SK-N-SH treated with all-trans-retinoic acid at 6 μM for 48 hours (cell line): ENCODE measurements at regions not wholly inside any gene's neighbourhood (a gene's known extent, or its start where the extent isn't known, plus 50 kb on each side); places are given as distances from the start of the nearest gene placed in this dataset.

Experiments used
- ATAC-seq: fragments of 200-7000 bp; cut with Tn5 transposase; 3 replicates; pipeline ENCODE4 v1.9.1; 2020; ENCODE audit warnings: mild to moderate bottlenecking, moderate library complexity
- BACH2 ChIP-seq: fragments of 250-450 bp; sonication (Bioruptor Pico); IDR thresholded peaks from 2 replicates; pipeline ENCODE4 v1.9.0; 2021; ENCODE audit warnings: mild to moderate bottlenecking, borderline replicate concordance
- CSDC2 ChIP-seq: fragments of 250-450 bp; sonication (Bioruptor Pico); IDR thresholded peaks from 2 replicates; pipeline ENCODE4 v1.5.0; 2020; ENCODE audit warnings: mild to moderate bottlenecking, moderate library complexity
- ESRRG ChIP-seq: fragments of 250-450 bp; sonication (Bioruptor Pico); IDR thresholded peaks from 2 replicates; pipeline ENCODE4 v1.6.1; 2021; ENCODE audit warnings: mild to moderate bottlenecking
- GLIS3 ChIP-seq: fragments of 250-450 bp; sonication (Bioruptor Pico); IDR thresholded peaks from 2 replicates; pipeline ENCODE4 v1.5.0; 2020; ENCODE audit warnings: mild to moderate bottlenecking, moderate library complexity
- ISL1 ChIP-seq: fragments of 250-450 bp; sonication (Bioruptor Pico); IDR thresholded peaks from 2 replicates; pipeline ENCODE4 v2.1.2; 2022; ENCODE audit warnings: mild to moderate bottlenecking, moderate library complexity
- OSR1 ChIP-seq: fragments of 250-450 bp; sonication (Bioruptor Pico); IDR thresholded peaks from 2 replicates; pipeline ENCODE4 v1.8.0; 2022; ENCODE audit warnings: moderate library complexity, mild to moderate bottlenecking, inconsistent platforms
- PPARA ChIP-seq: fragments of 250-450 bp; sonication (Bioruptor Pico); IDR thresholded peaks from 2 replicates; pipeline ENCODE4 v1.5.0; 2020; ENCODE audit warnings: mild to moderate bottlenecking, borderline replicate concordance
- SNAI2 ChIP-seq: fragments of 250-450 bp; sonication (Bioruptor Pico); IDR thresholded peaks from 2 replicates; pipeline ENCODE4 v1.5.0; 2020; ENCODE audit warnings: mild to moderate bottlenecking, moderate library complexity
- TCF4 ChIP-seq: fragments of 250-450 bp; sonication (Bioruptor Pico); IDR thresholded peaks from 2 replicates; pipeline ENCODE4 v1.8.0; 2021; ENCODE audit warnings: mild to moderate bottlenecking, moderate library complexity, borderline replicate concordance
- TOX ChIP-seq: fragments of 250-450 bp; sonication (Bioruptor Pico); IDR thresholded peaks from 2 replicates; pipeline ENCODE4 v1.8.0; 2021; ENCODE audit warnings: mild to moderate bottlenecking, moderate library complexity, borderline replicate concordance
- ZC3H10 ChIP-seq: fragments of 250-450 bp; sonication (Bioruptor Pico); IDR thresholded peaks from 2 replicates; pipeline ENCODE4 v1.5.1; 2021; ENCODE audit warnings: mild to moderate bottlenecking, moderate library complexity
- ZFP3 ChIP-seq: fragments of 250-450 bp; sonication (Bioruptor Pico); IDR thresholded peaks from 2 replicates; pipeline ENCODE4 v1.5.0; 2020; ENCODE audit warnings: mild to moderate bottlenecking, moderate library complexity
- ZFP30 ChIP-seq: fragments of 450-650 bp; formaldehyde crosslinking; IDR thresholded peaks from 2 replicates; pipeline ENCODE4 v1.5.0; 2022; ENCODE audit warnings: mild to moderate bottlenecking, moderate library complexity
- ZNF70 ChIP-seq: fragments of 450-650 bp; formaldehyde crosslinking; IDR thresholded peaks from 2 replicates; pipeline ENCODE4 v1.5.0; 2020; ENCODE audit warnings: mild to moderate bottlenecking, moderate library complexity
- ZNF8 ChIP-seq: fragments of 450-650 bp; formaldehyde crosslinking; IDR thresholded peaks from 2 replicates; pipeline ENCODE4 v1.5.0; 2020; ENCODE audit warnings: mild to moderate bottlenecking, moderate library complexity
- TF ChIP-seq, protein P1 (sequence below): fragments of 250-450 bp; sonication (Bioruptor Pico); IDR thresholded peaks from 2 replicates; pipeline ENCODE4 v1.5.1; 2020; ENCODE audit warnings: low read depth, mild to moderate bottlenecking, moderate library complexity
- TF ChIP-seq, protein P2 (sequence below): fragments of 250-450 bp; sonication (Bioruptor Pico); IDR thresholded peaks from 2 replicates; pipeline ENCODE4 v1.5.0; 2020; ENCODE audit warnings: mild to moderate bottlenecking, moderate library complexity
- TF ChIP-seq, protein P3 (sequence below): fragments of 250-450 bp; sonication (Bioruptor Pico); IDR thresholded peaks from 2 replicates; pipeline ENCODE4 v1.5.1; 2021; ENCODE audit warnings: mild to moderate bottlenecking, moderate library complexity
- TF ChIP-seq, protein P4 (sequence below): fragments of 250-450 bp; sonication (Bioruptor Pico); IDR thresholded peaks from 2 replicates; pipeline ENCODE4 v1.8.0; 2021; ENCODE audit warnings: low read depth, mild to moderate bottlenecking, moderate library complexity, borderline replicate concordance
- TF ChIP-seq, protein P5 (sequence below): fragments of 250-450 bp; sonication (Bioruptor Pico); IDR thresholded peaks from 2 replicates; pipeline ENCODE4 v1.8.0; 2020; ENCODE audit warnings: mild to moderate bottlenecking, moderate library complexity, borderline replicate concordance

DNA sequence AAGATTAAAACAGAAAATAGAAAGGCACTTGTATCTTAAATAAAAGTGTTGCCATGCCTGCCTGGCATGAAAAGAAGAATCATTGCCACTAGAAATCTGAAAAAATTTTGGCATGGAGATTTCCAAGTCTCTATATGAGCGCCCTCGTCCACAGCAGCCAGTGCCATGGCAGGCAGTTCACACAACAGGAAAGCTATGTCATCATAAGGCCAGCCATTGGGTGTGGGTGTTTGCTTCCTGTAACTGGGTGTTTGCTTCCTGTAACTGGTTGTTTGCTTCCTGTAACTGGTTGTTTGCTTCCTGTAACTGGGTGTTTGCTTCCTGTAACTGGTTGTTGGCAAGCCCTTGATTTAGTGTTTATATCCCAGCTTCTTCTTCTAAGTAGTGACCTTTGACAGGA lies 446.7 kb downstream of the IRX1 start:
- no peak for ATAC-seq
- TF ChIP-seq ZC3H10, result no peak
- TF ChIP-seq, protein P1, sequence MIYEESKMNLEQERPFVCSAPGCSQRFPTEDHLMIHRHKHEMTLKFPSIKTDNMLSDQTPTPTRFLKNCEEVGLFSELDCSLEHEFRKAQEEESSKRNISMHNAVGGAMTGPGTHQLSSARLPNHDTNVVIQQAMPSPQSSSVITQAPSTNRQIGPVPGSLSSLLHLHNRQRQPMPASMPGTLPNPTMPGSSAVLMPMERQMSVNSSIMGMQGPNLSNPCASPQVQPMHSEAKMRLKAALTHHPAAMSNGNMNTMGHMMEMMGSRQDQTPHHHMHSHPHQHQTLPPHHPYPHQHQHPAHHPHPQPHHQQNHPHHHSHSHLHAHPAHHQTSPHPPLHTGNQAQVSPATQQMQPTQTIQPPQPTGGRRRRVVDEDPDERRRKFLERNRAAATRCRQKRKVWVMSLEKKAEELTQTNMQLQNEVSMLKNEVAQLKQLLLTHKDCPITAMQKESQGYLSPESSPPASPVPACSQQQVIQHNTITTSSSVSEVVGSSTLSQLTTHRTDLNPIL (CRISPR knock-in tag), result no peak
- no peak for TF ChIP-seq BACH2 (CRISPR knock-in tag)
- no peak for TF ChIP-seq ESRRG
- TF ChIP-seq ZNF8 (CRISPR knock-in tag), result no peak
- TF ChIP-seq TOX (CRISPR knock-in tag), result no peak
- no peak for TF ChIP-seq TCF4
- TF ChIP-seq, protein P2, sequence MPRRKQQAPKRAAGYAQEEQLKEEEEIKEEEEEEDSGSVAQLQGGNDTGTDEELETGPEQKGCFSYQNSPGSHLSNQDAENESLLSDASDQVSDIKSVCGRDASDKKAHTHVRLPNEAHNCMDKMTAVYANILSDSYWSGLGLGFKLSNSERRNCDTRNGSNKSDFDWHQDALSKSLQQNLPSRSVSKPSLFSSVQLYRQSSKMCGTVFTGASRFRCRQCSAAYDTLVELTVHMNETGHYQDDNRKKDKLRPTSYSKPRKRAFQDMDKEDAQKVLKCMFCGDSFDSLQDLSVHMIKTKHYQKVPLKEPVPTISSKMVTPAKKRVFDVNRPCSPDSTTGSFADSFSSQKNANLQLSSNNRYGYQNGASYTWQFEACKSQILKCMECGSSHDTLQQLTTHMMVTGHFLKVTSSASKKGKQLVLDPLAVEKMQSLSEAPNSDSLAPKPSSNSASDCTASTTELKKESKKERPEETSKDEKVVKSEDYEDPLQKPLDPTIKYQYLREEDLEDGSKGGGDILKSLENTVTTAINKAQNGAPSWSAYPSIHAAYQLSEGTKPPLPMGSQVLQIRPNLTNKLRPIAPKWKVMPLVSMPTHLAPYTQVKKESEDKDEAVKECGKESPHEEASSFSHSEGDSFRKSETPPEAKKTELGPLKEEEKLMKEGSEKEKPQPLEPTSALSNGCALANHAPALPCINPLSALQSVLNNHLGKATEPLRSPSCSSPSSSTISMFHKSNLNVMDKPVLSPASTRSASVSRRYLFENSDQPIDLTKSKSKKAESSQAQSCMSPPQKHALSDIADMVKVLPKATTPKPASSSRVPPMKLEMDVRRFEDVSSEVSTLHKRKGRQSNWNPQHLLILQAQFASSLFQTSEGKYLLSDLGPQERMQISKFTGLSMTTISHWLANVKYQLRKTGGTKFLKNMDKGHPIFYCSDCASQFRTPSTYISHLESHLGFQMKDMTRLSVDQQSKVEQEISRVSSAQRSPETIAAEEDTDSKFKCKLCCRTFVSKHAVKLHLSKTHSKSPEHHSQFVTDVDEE (CRISPR knock-in tag), result no peak
- TF ChIP-seq, protein P3, sequence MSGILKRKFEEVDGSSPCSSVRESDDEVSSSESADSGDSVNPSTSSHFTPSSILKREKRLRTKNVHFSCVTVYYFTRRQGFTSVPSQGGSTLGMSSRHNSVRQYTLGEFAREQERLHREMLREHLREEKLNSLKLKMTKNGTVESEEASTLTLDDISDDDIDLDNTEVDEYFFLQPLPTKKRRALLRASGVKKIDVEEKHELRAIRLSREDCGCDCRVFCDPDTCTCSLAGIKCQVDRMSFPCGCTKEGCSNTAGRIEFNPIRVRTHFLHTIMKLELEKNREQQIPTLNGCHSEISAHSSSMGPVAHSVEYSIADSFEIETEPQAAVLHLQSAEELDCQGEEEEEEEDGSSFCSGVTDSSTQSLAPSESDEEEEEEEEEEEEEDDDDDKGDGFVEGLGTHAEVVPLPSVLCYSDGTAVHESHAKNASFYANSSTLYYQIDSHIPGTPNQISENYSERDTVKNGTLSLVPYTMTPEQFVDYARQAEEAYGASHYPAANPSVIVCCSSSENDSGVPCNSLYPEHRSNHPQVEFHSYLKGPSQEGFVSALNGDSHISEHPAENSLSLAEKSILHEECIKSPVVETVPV, result no peak
- TF ChIP-seq ZNF70, result no peak
- TF ChIP-seq ZFP30, result no peak
- TF ChIP-seq, protein P4, sequence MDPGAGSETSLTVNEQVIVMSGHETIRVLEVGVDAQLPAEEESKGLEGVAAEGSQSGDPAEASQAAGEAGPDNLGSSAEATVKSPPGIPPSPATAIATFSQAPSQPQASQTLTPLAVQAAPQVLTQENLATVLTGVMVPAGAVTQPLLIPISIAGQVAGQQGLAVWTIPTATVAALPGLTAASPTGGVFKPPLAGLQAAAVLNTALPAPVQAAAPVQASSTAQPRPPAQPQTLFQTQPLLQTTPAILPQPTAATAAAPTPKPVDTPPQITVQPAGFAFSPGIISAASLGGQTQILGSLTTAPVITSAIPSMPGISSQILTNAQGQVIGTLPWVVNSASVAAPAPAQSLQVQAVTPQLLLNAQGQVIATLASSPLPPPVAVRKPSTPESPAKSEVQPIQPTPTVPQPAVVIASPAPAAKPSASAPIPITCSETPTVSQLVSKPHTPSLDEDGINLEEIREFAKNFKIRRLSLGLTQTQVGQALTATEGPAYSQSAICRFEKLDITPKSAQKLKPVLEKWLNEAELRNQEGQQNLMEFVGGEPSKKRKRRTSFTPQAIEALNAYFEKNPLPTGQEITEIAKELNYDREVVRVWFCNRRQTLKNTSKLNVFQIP, result no peak
- no peak for TF ChIP-seq GLIS3
- TF ChIP-seq ISL1 (CRISPR knock-in tag), result no peak
- TF ChIP-seq CSDC2 (CRISPR knock-in tag), result no peak

DNA sequence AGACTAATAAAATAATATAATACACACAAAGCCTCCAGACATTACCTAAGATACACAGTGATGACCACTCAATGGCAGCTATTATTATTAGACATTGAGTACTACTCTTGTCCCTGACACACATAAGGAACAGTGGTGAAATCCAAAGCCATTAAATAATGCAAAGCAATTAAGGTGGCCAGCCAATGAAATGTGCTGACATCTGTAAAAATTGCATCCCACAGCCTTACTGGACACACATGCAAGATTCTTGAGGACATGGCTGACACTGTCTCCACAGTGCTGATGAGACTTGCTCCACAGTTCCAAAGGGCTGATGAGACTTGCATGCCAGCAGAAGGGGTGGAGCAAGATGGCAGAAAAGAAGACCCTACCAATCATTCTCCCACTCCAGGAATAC lies 447.5 kb downstream of the IRX1 start:
- TF ChIP-seq SNAI2 (CRISPR knock-in tag), result no peak
- TF ChIP-seq, protein P3, result no peak
- TF ChIP-seq, protein P1 (CRISPR knock-in tag), result no peak
- TF ChIP-seq ZFP3 (CRISPR knock-in tag), result no peak
- TF ChIP-seq, protein P4, result no peak
- TF ChIP-seq TOX (CRISPR knock-in tag), result no peak
- no peak for TF ChIP-seq ZFP30
- TF ChIP-seq PPARA (CRISPR knock-in tag), result no peak
- no peak for TF ChIP-seq TCF4
- TF ChIP-seq OSR1 (CRISPR knock-in tag), result no peak
- TF ChIP-seq, protein P5, sequence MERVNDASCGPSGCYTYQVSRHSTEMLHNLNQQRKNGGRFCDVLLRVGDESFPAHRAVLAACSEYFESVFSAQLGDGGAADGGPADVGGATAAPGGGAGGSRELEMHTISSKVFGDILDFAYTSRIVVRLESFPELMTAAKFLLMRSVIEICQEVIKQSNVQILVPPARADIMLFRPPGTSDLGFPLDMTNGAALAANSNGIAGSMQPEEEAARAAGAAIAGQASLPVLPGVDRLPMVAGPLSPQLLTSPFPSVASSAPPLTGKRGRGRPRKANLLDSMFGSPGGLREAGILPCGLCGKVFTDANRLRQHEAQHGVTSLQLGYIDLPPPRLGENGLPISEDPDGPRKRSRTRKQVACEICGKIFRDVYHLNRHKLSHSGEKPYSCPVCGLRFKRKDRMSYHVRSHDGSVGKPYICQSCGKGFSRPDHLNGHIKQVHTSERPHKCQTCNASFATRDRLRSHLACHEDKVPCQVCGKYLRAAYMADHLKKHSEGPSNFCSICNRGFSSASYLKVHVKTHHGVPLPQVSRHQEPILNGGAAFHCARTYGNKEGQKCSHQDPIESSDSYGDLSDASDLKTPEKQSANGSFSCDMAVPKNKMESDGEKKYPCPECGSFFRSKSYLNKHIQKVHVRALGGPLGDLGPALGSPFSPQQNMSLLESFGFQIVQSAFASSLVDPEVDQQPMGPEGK (CRISPR knock-in tag), result no peak
- no peak for TF ChIP-seq ESRRG
- TF ChIP-seq BACH2 (CRISPR knock-in tag), result no peak
- TF ChIP-seq, all 23 proteins: peak for 0
- no peak for ATAC-seq
